ENCODE measurements at regions not wholly inside any gene's neighbourhood (a gene's known extent, or its start where the extent isn't known, plus 50 kb on each side); places are given as distances from the start of the nearest gene placed in this dataset.

- Histone ChIP-seq H3K4me2 (replicated peaks; ENCODE audit: extremely low read depth, low read length, poor library complexity, severe bottlenecking) (no peak overlapping the region), H4K20me1 (ENCODE audit: insufficient read depth, low read length) (no peaks in the 10 kb centered on the region), H3K9ac (ENCODE audit: insufficient read depth, low read length, poor library complexity, severe bottlenecking) (no peak overlapping the region), H2AFZ (ENCODE audit: insufficient read depth, low read depth, low read length, poor library complexity, severe bottlenecking) (no peak overlapping the region), H3K79me2 (ENCODE audit: insufficient read depth, low read length) (no peaks in the 10 kb centered on the region), H3K27me3 (ENCODE audit: control insufficient read depth in 2 of 2, insufficient read depth in 2 of 2, low read length in 2 of 2) (no peaks in the 10 kb centered on the region), H3K9me3 (replicated peaks in 1 of 2; ENCODE audit: control insufficient read depth in 1 of 2, insufficient read depth in 1 of 2, low read length in 2 of 2) (peaks cover 29 to 33% of the 10 kb centered on the region in 2 donors), H3K36me3 (replicated peaks in 1 of 2; ENCODE audit: control insufficient read depth in 1 of 2, insufficient read depth in 2 of 2, low read length in 2 of 2) (no peaks in the 10 kb centered on the region), H3K27ac (ENCODE audit: low read depth in 1 of 2, low read length in 2 of 2) (no peak overlapping the region), H3K4me1 (ENCODE audit: control insufficient read depth in 1 of 2, insufficient read depth in 2 of 2, low read length in 2 of 2) (no peaks in the 10 kb centered on the region), H3K4me3 (replicated peaks in 1 of 3; ENCODE audit: low read depth in 2 of 3, low read length in 3 of 3) (no peak overlapping the region)
- Mint-ChIP-seq H3K9me3 (peaks cover 16 to 28% (median 20%) of the 10 kb centered on the region in 7 donors), H3K27me3 (ENCODE audit: low read depth in 3 of 3) (no peaks in the 10 kb centered on the region), H3K4me3 (no peak overlapping the region), H3K36me3 (no peaks in the 10 kb centered on the region), H3K4me1 (no peaks in the 10 kb centered on the region), H3K27ac (no peak overlapping the region)
- no peak for TF ChIP-seq CTCF (IDR thresholded peaks at IDR 0.05)
- intact Hi-C loops (cut with micrococcal nuclease), result no loop called here
- no peak for DNase-seq
- WGBS (ENCODE audit: insufficient coverage), result 100% methylated on average over 1 of the region's 6 CpGs
Observed at GRCh38 chr2:208854717-208855116, 448.1 kb downstream of the PTH2R start.

GRCh38 chr2:208867374-208867773, 460.8 kb downstream of the PTH2R start:
- H4K20me1 ChIP-seq (ENCODE audit: insufficient read depth, low read length), result no peaks in the 10 kb centered on the region
- H3K27ac ChIP-seq (ENCODE audit: low read depth in 1 of 2, low read length in 2 of 2), result no peak overlapping the region
- Mint-ChIP-seq H3K36me3 (no peaks in the 10 kb centered on the region), H3K4me3 (no peak overlapping the region), H3K27ac (no peak overlapping the region), H3K9me3 (peaks cover 0 to 4% (median under 1%) of the 10 kb centered on the region in 7 donors), H3K27me3 (ENCODE audit: low read depth in 3 of 3) (no peaks in the 10 kb centered on the region), H3K4me1 (no peaks in the 10 kb centered on the region)
- H3K27me3 ChIP-seq (ENCODE audit: control insufficient read depth in 2 of 2, insufficient read depth in 2 of 2, low read length in 2 of 2), result no peaks in the 10 kb centered on the region
- no peak overlapping the region for H3K9ac ChIP-seq (ENCODE audit: insufficient read depth, low read length, poor library complexity, severe bottlenecking)
- peaks cover 0 to 2% of the 10 kb centered on the region in 2 donors for H3K9me3 ChIP-seq (replicated peaks in 1 of 2; ENCODE audit: control insufficient read depth in 1 of 2, insufficient read depth in 1 of 2, low read length in 2 of 2)
- H3K79me2 ChIP-seq (ENCODE audit: insufficient read depth, low read length), result no peaks in the 10 kb centered on the region
- no peaks in the 10 kb centered on the region for H3K36me3 ChIP-seq (replicated peaks in 1 of 2; ENCODE audit: control insufficient read depth in 1 of 2, insufficient read depth in 2 of 2, low read length in 2 of 2)
- H3K4me2 ChIP-seq (replicated peaks; ENCODE audit: extremely low read depth, low read length, poor library complexity, severe bottlenecking), result no peak overlapping the region
- intact Hi-C loops (cut with micrococcal nuclease), result no loop called here
- H2AFZ ChIP-seq (ENCODE audit: insufficient read depth, low read depth, low read length, poor library complexity, severe bottlenecking), result no peak overlapping the region
- no peaks in the 10 kb centered on the region for H3K4me1 ChIP-seq (ENCODE audit: control insufficient read depth in 1 of 2, insufficient read depth in 2 of 2, low read length in 2 of 2)
- H3K4me3 ChIP-seq (replicated peaks in 1 of 3; ENCODE audit: low read depth in 2 of 3, low read length in 3 of 3), result no peak overlapping the region
- DNase-seq, result no peak
- no peak for TF ChIP-seq CTCF (IDR thresholded peaks at IDR 0.05)
